Panc1 (cell line): ENCODE measurements at regions not wholly inside any gene's neighbourhood (a gene's known extent, or its start where the extent isn't known, plus 50 kb on each side); places are given as distances from the start of the nearest gene placed in this dataset.

Source experiments
- ATAC-seq: fragments of 200-7000 bp; cut with Tn5 transposase; 2 replicates; pipeline ENCODE4 v1.9.1; 2020; ENCODE audit warnings: mild to moderate bottlenecking, moderate library complexity
- BruUV-seq: library from RNA; stranded (reverse); fragments of 400-500 nt; replicated peaks from 2 replicates; lab custom pipeline; 2021; lab: Mats Ljungman, UMichigan
- CTCF ChIA-PET: fragments of 300-600 bp; sonication (Branson Sonifier 250); formaldehyde crosslinking; loops from one replicate; lab custom pipeline; 2022; ENCODE audit warnings: antibody characterized with exemption; lab: Charles Lee
- POLR2A ChIA-PET: fragments of 300-600 bp; sonication (Branson Sonifier 250); formaldehyde crosslinking; loops from one replicate; lab custom pipeline; 2022; ENCODE audit warnings: antibody characterized with exemption; lab: Charles Lee
- DNase-seq: peaks from one replicate; pipeline ENCODE4 v3.0.0-alpha.2; 2010; ENCODE audit warnings: low read depth, low spot score
- H3K27ac ChIP-seq: 2 replicates; pipeline ENCODE4 v1.5.1; 2011; ENCODE audit warnings: mild to moderate bottlenecking, low read length, inconsistent platforms
- H3K27me3 ChIP-seq: fragments of 200-500 bp; sonication (Bioruptor generic); 2 replicates; pipeline ENCODE4 v1.6.0; 2014; ENCODE audit warnings: low read length, inconsistent platforms; ENCODE audit not compliant: control insufficient read depth, insufficient read depth
- H3K36me3 ChIP-seq: fragments of 200-500 bp; sonication (Bioruptor generic); 2 replicates; pipeline ENCODE4 v1.5.1; 2014; ENCODE audit warnings: inconsistent platforms, mild to moderate bottlenecking, low read length, moderate library complexity; ENCODE audit not compliant: control insufficient read depth, insufficient read depth
- H3K4me1 ChIP-seq: 2 replicates; pipeline ENCODE4 v1.5.1; 2011; ENCODE audit warnings: inconsistent platforms, mild to moderate bottlenecking, low read length, moderate library complexity; ENCODE audit not compliant: control insufficient read depth, insufficient read depth
- H3K4me3 ChIP-seq, 2 experiments: 2 replicates each; pipeline ENCODE4 v1.5.1; 2011 to 2012; ENCODE audit warnings: low read depth in 2 of 2, low read length in 2 of 2, mild to moderate bottlenecking in 2 of 2, inconsistent platforms in 1 of 2, moderate library complexity in 1 of 2
- H3K9me3 ChIP-seq: fragments of 200-500 bp; sonication (Bioruptor generic); 2 replicates; pipeline ENCODE4 v1.5.1; 2014; ENCODE audit warnings: low read depth, mild to moderate bottlenecking, inconsistent platforms, low read length, moderate library complexity; ENCODE audit not compliant: control insufficient read depth, insufficient read depth
- POLR2AphosphoS5 ChIP-seq: IDR thresholded peaks from 2 replicates; pipeline ENCODE4 v1.6.1; 2012; ENCODE audit warnings: mild to moderate bottlenecking, low read depth, low read length, moderate library complexity
- SIN3A ChIP-seq: IDR thresholded peaks from 2 replicates; pipeline ENCODE4 v1.6.1; 2012; ENCODE audit warnings: low read depth, mild to moderate bottlenecking, low read length, moderate library complexity, borderline replicate concordance; ENCODE audit not compliant: insufficient read depth
- TCF7L2 ChIP-seq: IDR thresholded peaks from 2 replicates; pipeline ENCODE4 v1.6.1; 2011; ENCODE audit warnings: mild to moderate bottlenecking, low read depth, low read length, inconsistent platforms
- in situ Hi-C: cut with HindIII; loops from 2 replicates; pipeline ENCODE4 v1.10.0; 2016; ENCODE audit warnings: low sequenced_read_pairs, low pct_unique_long_range_greater_than_20kb
- intact Hi-C: fragments of 100-400 bp; cut with micrococcal nuclease; formaldehyde crosslinking; loops from one replicate; pipeline ENCODE4 v1.10.0; 2022; ENCODE audit not compliant: unreplicated experiment
- TF ChIP-seq, protein P1 (sequence below): fragments of 450-650 bp; IDR thresholded peaks from 2 replicates; pipeline ENCODE4 v1.5.1; 2017; ENCODE audit warnings: mild to moderate bottlenecking
- TF ChIP-seq, protein P2 (sequence below), 2 experiments: IDR thresholded peaks; 2 replicates each; pipeline ENCODE4 v1.6.1; 2011 to 2012; ENCODE audit warnings: low read depth in 2 of 2, control low read depth in 1 of 2, low read length in 1 of 2, mild to moderate bottlenecking in 1 of 2, moderate library complexity in 1 of 2; ENCODE audit not compliant: insufficient read depth in 1 of 2

DNA sequence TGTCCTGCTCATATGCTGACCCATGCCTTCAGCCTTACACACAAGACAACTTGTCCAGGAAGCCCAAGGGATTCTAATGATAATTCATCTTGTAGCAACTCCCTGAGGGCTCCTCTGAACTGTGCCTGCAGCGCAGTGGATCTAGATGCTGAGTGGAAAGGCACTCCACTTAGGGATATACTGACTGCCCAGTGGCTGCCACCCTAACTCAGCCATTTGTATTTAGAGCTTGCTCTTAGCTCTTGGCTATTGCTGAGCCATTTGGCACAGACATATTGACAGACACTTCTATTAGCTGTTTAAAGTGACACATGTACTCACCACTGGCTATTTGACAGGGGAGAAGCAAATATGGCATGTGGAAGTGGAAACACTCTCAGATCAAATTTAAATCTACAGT lies 278.3 kb upstream of the SGK1 start:
- H3K9me3 ChIP-seq = no peaks in the 10 kb centered on the region
- ChIA-PET CTCF (no interaction called here), POLR2A (no interaction called here)
- H3K27ac ChIP-seq = no peak overlapping the region
- no peaks in the 10 kb centered on the region for H3K36me3 ChIP-seq
- H3K4me1 ChIP-seq = no peaks in the 10 kb centered on the region
- no peak overlapping the region for H3K4me3 ChIP-seq
- DNase-seq (no peak), ATAC-seq (no peak)
- in situ Hi-C loops = no loop called here
- TF ChIP-seq, protein P1, sequence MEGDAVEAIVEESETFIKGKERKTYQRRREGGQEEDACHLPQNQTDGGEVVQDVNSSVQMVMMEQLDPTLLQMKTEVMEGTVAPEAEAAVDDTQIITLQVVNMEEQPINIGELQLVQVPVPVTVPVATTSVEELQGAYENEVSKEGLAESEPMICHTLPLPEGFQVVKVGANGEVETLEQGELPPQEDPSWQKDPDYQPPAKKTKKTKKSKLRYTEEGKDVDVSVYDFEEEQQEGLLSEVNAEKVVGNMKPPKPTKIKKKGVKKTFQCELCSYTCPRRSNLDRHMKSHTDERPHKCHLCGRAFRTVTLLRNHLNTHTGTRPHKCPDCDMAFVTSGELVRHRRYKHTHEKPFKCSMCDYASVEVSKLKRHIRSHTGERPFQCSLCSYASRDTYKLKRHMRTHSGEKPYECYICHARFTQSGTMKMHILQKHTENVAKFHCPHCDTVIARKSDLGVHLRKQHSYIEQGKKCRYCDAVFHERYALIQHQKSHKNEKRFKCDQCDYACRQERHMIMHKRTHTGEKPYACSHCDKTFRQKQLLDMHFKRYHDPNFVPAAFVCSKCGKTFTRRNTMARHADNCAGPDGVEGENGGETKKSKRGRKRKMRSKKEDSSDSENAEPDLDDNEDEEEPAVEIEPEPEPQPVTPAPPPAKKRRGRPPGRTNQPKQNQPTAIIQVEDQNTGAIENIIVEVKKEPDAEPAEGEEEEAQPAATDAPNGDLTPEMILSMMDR = no peak
- TF ChIP-seq TCF7L2 (no peak), SIN3A (no peak), POLR2AphosphoS5 (no peak)
- TF ChIP-seq, protein P2, sequence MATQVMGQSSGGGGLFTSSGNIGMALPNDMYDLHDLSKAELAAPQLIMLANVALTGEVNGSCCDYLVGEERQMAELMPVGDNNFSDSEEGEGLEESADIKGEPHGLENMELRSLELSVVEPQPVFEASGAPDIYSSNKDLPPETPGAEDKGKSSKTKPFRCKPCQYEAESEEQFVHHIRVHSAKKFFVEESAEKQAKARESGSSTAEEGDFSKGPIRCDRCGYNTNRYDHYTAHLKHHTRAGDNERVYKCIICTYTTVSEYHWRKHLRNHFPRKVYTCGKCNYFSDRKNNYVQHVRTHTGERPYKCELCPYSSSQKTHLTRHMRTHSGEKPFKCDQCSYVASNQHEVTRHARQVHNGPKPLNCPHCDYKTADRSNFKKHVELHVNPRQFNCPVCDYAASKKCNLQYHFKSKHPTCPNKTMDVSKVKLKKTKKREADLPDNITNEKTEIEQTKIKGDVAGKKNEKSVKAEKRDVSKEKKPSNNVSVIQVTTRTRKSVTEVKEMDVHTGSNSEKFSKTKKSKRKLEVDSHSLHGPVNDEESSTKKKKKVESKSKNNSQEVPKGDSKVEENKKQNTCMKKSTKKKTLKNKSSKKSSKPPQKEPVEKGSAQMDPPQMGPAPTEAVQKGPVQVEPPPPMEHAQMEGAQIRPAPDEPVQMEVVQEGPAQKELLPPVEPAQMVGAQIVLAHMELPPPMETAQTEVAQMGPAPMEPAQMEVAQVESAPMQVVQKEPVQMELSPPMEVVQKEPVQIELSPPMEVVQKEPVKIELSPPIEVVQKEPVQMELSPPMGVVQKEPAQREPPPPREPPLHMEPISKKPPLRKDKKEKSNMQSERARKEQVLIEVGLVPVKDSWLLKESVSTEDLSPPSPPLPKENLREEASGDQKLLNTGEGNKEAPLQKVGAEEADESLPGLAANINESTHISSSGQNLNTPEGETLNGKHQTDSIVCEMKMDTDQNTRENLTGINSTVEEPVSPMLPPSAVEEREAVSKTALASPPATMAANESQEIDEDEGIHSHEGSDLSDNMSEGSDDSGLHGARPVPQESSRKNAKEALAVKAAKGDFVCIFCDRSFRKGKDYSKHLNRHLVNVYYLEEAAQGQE (IDR thresholded peaks at IDR 0.05; ENCODE audit: insufficient read depth in 1 of 2, low read depth in 2 of 2, low read length in 1 of 2) = no peak
- intact Hi-C loops = no loop called here
- BruUV-seq = no TSS peak
- H3K27me3 ChIP-seq = no peaks in the 10 kb centered on the region

- Histone ChIP-seq H3K4me3 (no peak overlapping the region), H3K4me1 (no peaks in the 10 kb centered on the region), H3K36me3 (no peaks in the 10 kb centered on the region), H3K9me3 (no peaks in the 10 kb centered on the region), H3K27me3 (no peaks in the 10 kb centered on the region), H3K27ac (no peak overlapping the region)
- ATAC-seq (no peak), DNase-seq (no peak)
- TF ChIP-seq, protein P1 = no peak
- TF ChIP-seq SIN3A = no peak
- TF ChIP-seq POLR2AphosphoS5 = no peak
- no peak for TF ChIP-seq TCF7L2
- TF ChIP-seq, protein P2 (IDR thresholded peaks at IDR 0.05; ENCODE audit: insufficient read depth in 1 of 2, low read depth in 2 of 2, low read length in 1 of 2) = no peak
- BruUV-seq = no TSS peak
- intact Hi-C loops = no loop called here
- CTCF ChIA-PET = no interaction called here
- POLR2A ChIA-PET = no interaction called here
- in situ Hi-C loops = no loop called here
Measured at GRCh38 chr6:134594881-134595280, 277.0 kb upstream of the SGK1 start.
